Glutamatergic neuron (in vitro differentiated cells): ENCODE measurements at regions not wholly inside any gene's neighbourhood (a gene's known extent, or its start where the extent isn't known, plus 50 kb on each side); places are given as distances from the start of the nearest gene placed in this dataset.
A peak's percentile ranks its signal among the peaks of the same experiment; 100 is the strongest.

Experiments used
- DNase-seq: peaks from one replicate; pipeline ENCODE4 v3.0.0; 2022
- H3K27ac Mint-ChIP-seq: one replicate; pipeline ENCODE4 v1.8.0; 2020; ENCODE audit warnings: mild to moderate bottlenecking, mixed read lengths, inconsistent platforms; ENCODE audit not compliant: unreplicated experiment
- H3K27me3 Mint-ChIP-seq: one replicate; pipeline ENCODE4 v1.8.0; 2020; ENCODE audit warnings: mild to moderate bottlenecking, moderate library complexity, mixed read lengths, inconsistent platforms; ENCODE audit not compliant: unreplicated experiment
- H3K36me3 Mint-ChIP-seq: one replicate; pipeline ENCODE4 v1.8.0; 2020; ENCODE audit warnings: mild to moderate bottlenecking, mixed read lengths, inconsistent platforms; ENCODE audit not compliant: unreplicated experiment
- H3K4me1 Mint-ChIP-seq: one replicate; pipeline ENCODE4 v1.8.0; 2020; ENCODE audit warnings: mild to moderate bottlenecking, low read depth, mixed read lengths, inconsistent platforms; ENCODE audit not compliant: unreplicated experiment
- H3K4me3 Mint-ChIP-seq: one replicate; pipeline ENCODE4 v1.8.0; 2020; ENCODE audit warnings: mild to moderate bottlenecking, mixed read lengths, inconsistent platforms; ENCODE audit not compliant: unreplicated experiment
- H3K9me3 Mint-ChIP-seq: one replicate; pipeline ENCODE4 v1.8.0; 2020; ENCODE audit warnings: mild to moderate bottlenecking, moderate library complexity, mixed read lengths, inconsistent platforms; ENCODE audit not compliant: unreplicated experiment
- CTCF ChIP-seq: fragments of 200-600 bp; sonication (generic); IDR thresholded peaks from one replicate; pipeline ENCODE4 v1.5.0; 2021; ENCODE audit not compliant: partially characterized antibody, unreplicated experiment

- Mint-ChIP-seq H3K36me3 (no peaks in the 10 kb centered on the region), H3K9me3 (peaks cover 2% of the 10 kb centered on the region), H3K27ac (no peak overlapping the region), H3K4me1 (no peaks in the 10 kb centered on the region), H3K27me3 (no peaks in the 10 kb centered on the region), H3K4me3 (no peak overlapping the region)
- DNase-seq, result no peak
- no peak for TF ChIP-seq CTCF
Measured at GRCh38 chr18:28365411-28365831, 188.5 kb upstream of the CDH2 start.

GRCh38 chr18:28363124-28363523 is 186.2 kb upstream of the CDH2 start:
- TF ChIP-seq CTCF, result no peak
- H3K27ac Mint-ChIP-seq, result no peak overlapping the region
- H3K4me1 Mint-ChIP-seq, result no peaks in the 10 kb centered on the region
- peaks cover 2% of the 10 kb centered on the region for H3K9me3 Mint-ChIP-seq
- no peak for DNase-seq
- no peaks in the 10 kb centered on the region for H3K27me3 Mint-ChIP-seq
- no peaks in the 10 kb centered on the region for H3K36me3 Mint-ChIP-seq
- H3K4me3 Mint-ChIP-seq, result no peak overlapping the region

- no peak for DNase-seq
- Mint-ChIP-seq H3K27ac (no peak overlapping the region), H3K9me3 (peaks cover 2% of the 10 kb centered on the region), H3K4me1 (no peaks in the 10 kb centered on the region), H3K27me3 (no peaks in the 10 kb centered on the region), H3K36me3 (no peaks in the 10 kb centered on the region), H3K4me3 (no peak overlapping the region)
- no peak for TF ChIP-seq CTCF
Measured at GRCh38 chr18:28359176-28359575, 182.2 kb upstream of the CDH2 start.

GRCh38 chr18:28357766-28358401 is 181.0 kb upstream of the CDH2 start:
- DNase-seq, result no peak

More at GRCh38 chr18:28357766-28358401, 181.0 kb upstream of the CDH2 start:
- H3K27ac Mint-ChIP-seq, result no peak overlapping the region
- TF ChIP-seq CTCF, result peak; percentile 70
- no peaks in the 10 kb centered on the region for H3K36me3 Mint-ChIP-seq
- H3K9me3 Mint-ChIP-seq, result peaks cover 2% of the 10 kb centered on the region
- H3K27me3 Mint-ChIP-seq, result no peaks in the 10 kb centered on the region
- no peak overlapping the region for H3K4me3 Mint-ChIP-seq
- H3K4me1 Mint-ChIP-seq, result no peaks in the 10 kb centered on the region
